ENCODE measurements at regions not wholly inside any gene's neighbourhood (a gene's known extent, or its start where the extent isn't known, plus 50 kb on each side); places are given as distances from the start of the nearest gene placed in this dataset.

DNA sequence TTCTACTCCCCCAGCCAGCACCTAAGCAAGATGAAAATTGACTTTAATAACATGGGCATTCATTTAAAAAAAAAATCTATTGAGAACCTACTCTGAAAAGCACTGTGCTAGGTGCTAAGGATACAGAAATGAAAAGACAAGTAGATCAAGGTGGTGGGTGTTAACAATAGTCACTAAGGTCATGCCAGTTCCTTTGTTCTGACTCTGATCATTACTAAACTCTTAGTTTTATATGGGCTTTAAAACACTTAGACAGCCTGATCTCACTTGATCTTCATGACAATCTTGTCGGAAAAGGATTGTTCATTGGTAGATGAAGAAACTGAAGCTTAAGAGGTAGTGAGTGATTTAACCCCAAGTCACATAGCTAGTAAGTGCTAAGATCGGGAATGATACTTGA lies 285.7 kb upstream of the PRDM1 start:
- 98 to 99% methylated on average over 2 of the region's 2 CpGs for WGBS, 2 donors
- Histone ChIP-seq H3K27ac (no peak overlapping the region), H3K4me1 (peaks cover 36 to 39% of the 10 kb centered on the region in 2 donors), H3K27me3 (no peaks in the 10 kb centered on the region), H3K9me3 (no peaks in the 10 kb centered on the region), H3K4me3 (replicated peaks in 1 of 3) (no peak overlapping the region), H3K36me3 (no peaks in the 10 kb centered on the region)
- intact Hi-C loops (cut with DNase I), result no loop called here
- no peak for DNase-seq
- no peak for TF ChIP-seq POLR2A (IDR thresholded peaks at IDR 0.05)
- TF ChIP-seq, protein P1, sequence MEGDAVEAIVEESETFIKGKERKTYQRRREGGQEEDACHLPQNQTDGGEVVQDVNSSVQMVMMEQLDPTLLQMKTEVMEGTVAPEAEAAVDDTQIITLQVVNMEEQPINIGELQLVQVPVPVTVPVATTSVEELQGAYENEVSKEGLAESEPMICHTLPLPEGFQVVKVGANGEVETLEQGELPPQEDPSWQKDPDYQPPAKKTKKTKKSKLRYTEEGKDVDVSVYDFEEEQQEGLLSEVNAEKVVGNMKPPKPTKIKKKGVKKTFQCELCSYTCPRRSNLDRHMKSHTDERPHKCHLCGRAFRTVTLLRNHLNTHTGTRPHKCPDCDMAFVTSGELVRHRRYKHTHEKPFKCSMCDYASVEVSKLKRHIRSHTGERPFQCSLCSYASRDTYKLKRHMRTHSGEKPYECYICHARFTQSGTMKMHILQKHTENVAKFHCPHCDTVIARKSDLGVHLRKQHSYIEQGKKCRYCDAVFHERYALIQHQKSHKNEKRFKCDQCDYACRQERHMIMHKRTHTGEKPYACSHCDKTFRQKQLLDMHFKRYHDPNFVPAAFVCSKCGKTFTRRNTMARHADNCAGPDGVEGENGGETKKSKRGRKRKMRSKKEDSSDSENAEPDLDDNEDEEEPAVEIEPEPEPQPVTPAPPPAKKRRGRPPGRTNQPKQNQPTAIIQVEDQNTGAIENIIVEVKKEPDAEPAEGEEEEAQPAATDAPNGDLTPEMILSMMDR (IDR thresholded peaks at IDR 0.05), result no peak

DNA sequence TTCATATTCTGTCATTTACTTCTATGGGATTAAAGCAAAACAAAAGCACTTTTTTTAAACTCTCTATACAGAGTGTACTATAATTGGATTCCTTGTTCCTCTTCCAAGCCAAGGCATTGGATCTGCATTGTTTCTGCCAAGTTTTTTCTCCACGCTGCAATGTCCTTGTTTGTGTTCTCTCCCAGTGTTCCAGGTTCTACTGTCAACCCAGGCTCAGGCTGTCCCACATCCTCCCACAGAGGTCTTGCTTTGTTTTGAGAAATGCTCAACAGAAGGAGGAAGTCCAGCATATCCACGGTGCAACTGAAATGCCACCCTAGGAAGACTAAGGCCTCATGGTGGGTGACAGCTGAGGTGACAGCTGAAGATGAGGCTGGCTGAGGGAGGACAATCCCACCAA lies 287.1 kb upstream of the PRDM1 start:
- Histone ChIP-seq H3K27ac (peak overlapping the region in 2 of 3 donors; percentile 79 to 80), H3K27me3 (no peaks in the 10 kb centered on the region), H3K9me3 (no peaks in the 10 kb centered on the region), H3K36me3 (no peaks in the 10 kb centered on the region), H3K4me3 (replicated peaks in 1 of 3) (no peak overlapping the region), H3K4me1 (peaks cover 44 to 53% of the 10 kb centered on the region in 2 donors)
- 31 to 41% methylated on average over 2 of the region's 2 CpGs for WGBS, 2 donors
- intact Hi-C loops (cut with DNase I), result loop anchor here (10.0 kb wide), 1 partner anchor 64 kb away; no protein-coding TSS in a partner anchor
- DNase-seq, result peak; percentile 14 to 23
- TF ChIP-seq, protein P1 (IDR thresholded peaks at IDR 0.05), result no peak
- TF ChIP-seq POLR2A (IDR thresholded peaks at IDR 0.05), result no peak

- Histone ChIP-seq H3K27ac (peak overlapping the region; percentile 49 to 80 (median 79)), H3K4me1 (peaks cover 45 to 58% of the 10 kb centered on the region in 2 donors), H3K4me3 (replicated peaks in 1 of 3) (no peak overlapping the region), H3K27me3 (no peaks in the 10 kb centered on the region), H3K9me3 (no peaks in the 10 kb centered on the region), H3K36me3 (no peaks in the 10 kb centered on the region)
- 19 to 29% methylated on average over 4 of the region's 4 CpGs for WGBS, 2 donors
- intact Hi-C loops (cut with DNase I), result loop anchor here (10.0 kb wide), 1 partner anchor 63 kb away; no protein-coding TSS in a partner anchor
- no peak for TF ChIP-seq POLR2A (IDR thresholded peaks at IDR 0.05)
- TF ChIP-seq, protein P1 (IDR thresholded peaks at IDR 0.05), result no peak
- DNase-seq, result peak; percentile 47 to 52
Measured at GRCh38 chr6:105797983-105798453, 288.1 kb upstream of the PRDM1 start.

- Histone ChIP-seq H3K4me3 (replicated peaks in 1 of 3) (no peak overlapping the region), H3K9me3 (no peaks in the 10 kb centered on the region), H3K4me1 (peaks cover 45 to 58% of the 10 kb centered on the region in 2 donors), H3K27ac (peak overlapping the region; percentile 49 to 80 (median 79)), H3K27me3 (no peaks in the 10 kb centered on the region), H3K36me3 (no peaks in the 10 kb centered on the region)
- TF ChIP-seq, protein P1 (IDR thresholded peaks at IDR 0.05), result no peak
- no peak for TF ChIP-seq POLR2A (IDR thresholded peaks at IDR 0.05)
- intact Hi-C loops (cut with DNase I), result loop anchor here (10.0 kb wide), 1 partner anchor 63 kb away; no protein-coding TSS in a partner anchor
- DNase-seq, result no peak
- WGBS, 2 donors, result 83 to 87% methylated on average over 4 of the region's 4 CpGs
Measured at GRCh38 chr6:105797286-105797979, 288.7 kb upstream of the PRDM1 start.

DNA sequence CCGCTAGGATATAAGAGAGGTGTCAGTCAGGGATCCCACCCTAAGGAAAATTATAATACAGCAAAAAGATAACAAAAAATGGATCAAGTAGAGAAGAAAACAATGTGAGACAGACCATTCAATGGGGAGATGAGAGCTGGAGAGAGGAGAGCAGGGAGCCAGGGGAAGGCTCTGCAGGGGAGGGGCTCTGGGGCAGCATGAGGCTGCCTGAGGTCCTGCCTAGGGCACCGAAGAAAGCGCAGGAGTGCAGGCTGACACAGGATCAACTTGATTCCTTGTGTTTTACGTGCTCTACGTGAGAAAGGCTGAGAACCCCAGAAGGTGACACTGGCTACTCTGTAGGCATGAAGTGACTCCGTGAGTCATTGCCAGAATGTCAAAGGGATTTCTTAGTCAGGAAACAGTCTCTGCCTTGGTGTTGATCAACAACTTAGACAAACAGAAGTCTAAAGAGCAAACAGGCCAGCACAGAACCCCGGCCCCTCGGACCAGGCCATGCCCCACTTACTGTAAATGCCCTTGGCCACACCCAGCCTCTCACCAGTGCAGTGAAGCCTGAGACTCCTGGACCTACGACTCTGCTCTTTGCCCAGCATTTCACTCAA lies 290.1 kb upstream of the PRDM1 start:
- WGBS, 2 donors, result 46 to 54% methylated on average over 9 of the region's 9 CpGs
- DNase-seq, result peak; percentile 62 to 67
- Histone ChIP-seq H3K27ac (peak overlapping the region in 2 of 3 donors; percentile 35 to 79), H3K9me3 (no peaks in the 10 kb centered on the region), H3K4me3 (replicated peaks in 1 of 3) (no peak overlapping the region), H3K36me3 (no peaks in the 10 kb centered on the region), H3K27me3 (no peaks in the 10 kb centered on the region), H3K4me1 (peaks cover 45 to 58% of the 10 kb centered on the region in 2 donors)
- TF ChIP-seq, protein P1 (IDR thresholded peaks at IDR 0.05), result no peak
- TF ChIP-seq POLR2A (IDR thresholded peaks at IDR 0.05), result no peak
- intact Hi-C loops (cut with DNase I), result loop anchor here (10.0 kb wide), 1 partner anchor 61 kb away; no protein-coding TSS in a partner anchor

Measured in thyroid gland (tissue), 4 donors.